Activated naive CD8-positive, alpha-beta T cell treated with anti-CD3 and anti-CD28 coated beads, Interleukin-2, amount 50 U/mL, for 24 hours (primary cell): ENCODE measurements at regions not wholly inside any gene's neighbourhood (a gene's known extent, or its start where the extent isn't known, plus 50 kb on each side); places are given as distances from the start of the nearest gene placed in this dataset.

Experiments
- ATAC-seq: fragments of 150-1000 bp; cut with Tn5 transposase; one replicate; pipeline ENCODE4 v1.10.0; 2021
- DNase-seq: peaks from one replicate; pipeline ENCODE4 v3.0.0; 2021
- H3K27ac Mint-ChIP-seq: one replicate; pipeline ENCODE4 v1.8.0; 2021; ENCODE audit warnings: mild to moderate bottlenecking, mixed read lengths
- H3K27me3 Mint-ChIP-seq: one replicate; pipeline ENCODE4 v1.8.0; 2021; ENCODE audit warnings: mixed read lengths
- H3K36me3 Mint-ChIP-seq: one replicate; pipeline ENCODE4 v1.8.0; 2021; ENCODE audit warnings: low read depth, mixed read lengths
- H3K4me1 Mint-ChIP-seq: one replicate; pipeline ENCODE4 v1.8.0; 2021; ENCODE audit warnings: mixed read lengths
- H3K4me3 Mint-ChIP-seq: one replicate; pipeline ENCODE4 v1.8.0; 2021; ENCODE audit warnings: mild to moderate bottlenecking, moderate library complexity, mixed read lengths
- H3K9me3 Mint-ChIP-seq: one replicate; pipeline ENCODE4 v1.8.0; 2021; ENCODE audit warnings: mixed read lengths

GRCh38 chr6:53994201-53994600, 117.0 kb upstream of the MLIP start:
- H3K4me1 Mint-ChIP-seq: no peaks in the 10 kb centered on the region
- no peaks in the 10 kb centered on the region for H3K9me3 Mint-ChIP-seq
- no peak for ATAC-seq
- H3K36me3 Mint-ChIP-seq: no peaks in the 10 kb centered on the region
- H3K4me3 Mint-ChIP-seq: no peak overlapping the region
- no peak overlapping the region for H3K27ac Mint-ChIP-seq
- peaks cover 3% of the 10 kb centered on the region for H3K27me3 Mint-ChIP-seq
- DNase-seq: no peak

- no peak overlapping the region for H3K27ac Mint-ChIP-seq
- no peak for DNase-seq
Measured at GRCh38 chr6:53995935-53996334, 115.3 kb upstream of the MLIP start.

GRCh38 chr6:53998303-53998702, 112.9 kb upstream of the MLIP start:
- ATAC-seq (no peak), DNase-seq (no peak)
- Mint-ChIP-seq H3K4me3 (no peak overlapping the region), H3K27me3 (peaks cover 2% of the 10 kb centered on the region), H3K4me1 (no peaks in the 10 kb centered on the region), H3K27ac (no peak overlapping the region), H3K9me3 (no peaks in the 10 kb centered on the region), H3K36me3 (no peaks in the 10 kb centered on the region)

More at GRCh38 chr6:53995935-53996334, 115.3 kb upstream of the MLIP start:
- no peaks in the 10 kb centered on the region for H3K36me3 Mint-ChIP-seq
- H3K4me1 Mint-ChIP-seq: no peaks in the 10 kb centered on the region
- H3K4me3 Mint-ChIP-seq: no peak overlapping the region
- ATAC-seq: no peak
- H3K9me3 Mint-ChIP-seq: no peaks in the 10 kb centered on the region
- peaks cover 4% of the 10 kb centered on the region for H3K27me3 Mint-ChIP-seq

GRCh38 chr6:53999088-53999755, 112.0 kb upstream of the MLIP start:
- no peak for DNase-seq
- Mint-ChIP-seq H3K36me3 (no peaks in the 10 kb centered on the region), H3K4me1 (no peaks in the 10 kb centered on the region), H3K27me3 (peaks cover 2% of the 10 kb centered on the region), H3K9me3 (no peaks in the 10 kb centered on the region), H3K4me3 (no peak overlapping the region), H3K27ac (no peak overlapping the region)
- no peak for ATAC-seq

GRCh38 chr6:54002116-54002515, 109.1 kb upstream of the MLIP start:
- H3K36me3 Mint-ChIP-seq: no peaks in the 10 kb centered on the region
- DNase-seq: no peak
- H3K27ac Mint-ChIP-seq: no peak overlapping the region
- H3K9me3 Mint-ChIP-seq: no peaks in the 10 kb centered on the region
- no peaks in the 10 kb centered on the region for H3K4me1 Mint-ChIP-seq
- peaks cover 2% of the 10 kb centered on the region for H3K27me3 Mint-ChIP-seq
- no peak for ATAC-seq
- H3K4me3 Mint-ChIP-seq: no peak overlapping the region

- no peaks in the 10 kb centered on the region for H3K9me3 Mint-ChIP-seq
- H3K27ac Mint-ChIP-seq: no peak overlapping the region
- H3K4me1 Mint-ChIP-seq: no peaks in the 10 kb centered on the region
- ATAC-seq (no peak), DNase-seq (no peak)
- no peak overlapping the region for H3K4me3 Mint-ChIP-seq
- H3K36me3 Mint-ChIP-seq: no peaks in the 10 kb centered on the region
- H3K27me3 Mint-ChIP-seq: peaks cover 3% of the 10 kb centered on the region
Measured at GRCh38 chr6:54003316-54003715, 107.9 kb upstream of the MLIP start.

GRCh38 chr6:54008589-54008988, 102.7 kb upstream of the MLIP start:
- ATAC-seq (no peak), DNase-seq (no peak)
- Mint-ChIP-seq H3K36me3 (no peaks in the 10 kb centered on the region), H3K4me3 (no peak overlapping the region), H3K27me3 (peaks cover 2% of the 10 kb centered on the region), H3K4me1 (no peaks in the 10 kb centered on the region), H3K27ac (no peak overlapping the region), H3K9me3 (no peaks in the 10 kb centered on the region)

GRCh38 chr6:54009052-54009654, 102.1 kb upstream of the MLIP start:
- H3K4me3 Mint-ChIP-seq: no peak overlapping the region
- no peaks in the 10 kb centered on the region for H3K36me3 Mint-ChIP-seq
- H3K27me3 Mint-ChIP-seq: peaks cover 2% of the 10 kb centered on the region

GRCh38 chr6:54010340-54011276, 100.6 kb upstream of the MLIP start:
- DNase-seq: no peak
- Mint-ChIP-seq H3K4me1 (no peaks in the 10 kb centered on the region), H3K4me3 (no peak overlapping the region), H3K27ac (no peak overlapping the region), H3K36me3 (no peaks in the 10 kb centered on the region), H3K9me3 (no peaks in the 10 kb centered on the region), H3K27me3 (peaks cover 2% of the 10 kb centered on the region)
- ATAC-seq: no peak

More at GRCh38 chr6:54009052-54009654, 102.1 kb upstream of the MLIP start:
- no peak for DNase-seq
- Mint-ChIP-seq H3K27ac (no peak overlapping the region), H3K9me3 (no peaks in the 10 kb centered on the region), H3K4me1 (no peaks in the 10 kb centered on the region)
- no peak for ATAC-seq

GRCh38 chr6:54011277-54011648, 100.0 kb upstream of the MLIP start:
- Mint-ChIP-seq H3K27me3 (peaks cover 2% of the 10 kb centered on the region), H3K27ac (no peak overlapping the region), H3K4me3 (no peak overlapping the region), H3K4me1 (no peaks in the 10 kb centered on the region), H3K36me3 (no peaks in the 10 kb centered on the region), H3K9me3 (no peaks in the 10 kb centered on the region)
- DNase-seq: no peak
- no peak for ATAC-seq

GRCh38 chr6:54013966-54014365, 97.3 kb upstream of the MLIP start:
- Mint-ChIP-seq H3K36me3 (no peaks in the 10 kb centered on the region), H3K27ac (no peak overlapping the region), H3K27me3 (peaks cover 2% of the 10 kb centered on the region), H3K9me3 (no peaks in the 10 kb centered on the region), H3K4me3 (no peak overlapping the region), H3K4me1 (no peaks in the 10 kb centered on the region)
- DNase-seq (no peak), ATAC-seq (no peak)

- Mint-ChIP-seq H3K27me3 (peaks cover 2% of the 10 kb centered on the region), H3K4me3 (no peak overlapping the region), H3K4me1 (no peaks in the 10 kb centered on the region), H3K36me3 (no peaks in the 10 kb centered on the region), H3K9me3 (no peaks in the 10 kb centered on the region), H3K27ac (no peak overlapping the region)
- no peak for DNase-seq
- ATAC-seq: no peak
Measured at GRCh38 chr6:54014440-54014839, 96.8 kb upstream of the MLIP start.

GRCh38 chr6:54017877-54018276, 93.4 kb upstream of the MLIP start:
- ATAC-seq: no peak

GRCh38 chr6:54018722-54019121, 92.5 kb upstream of the MLIP start:
- Mint-ChIP-seq H3K4me1 (no peaks in the 10 kb centered on the region), H3K4me3 (no peak overlapping the region), H3K27me3 (peaks cover 2% of the 10 kb centered on the region)

More at GRCh38 chr6:54017877-54018276, 93.4 kb upstream of the MLIP start:
- H3K27me3 Mint-ChIP-seq: peaks cover 2% of the 10 kb centered on the region
- H3K4me3 Mint-ChIP-seq: no peak overlapping the region
- no peak overlapping the region for H3K27ac Mint-ChIP-seq
- DNase-seq: no peak
- no peaks in the 10 kb centered on the region for H3K4me1 Mint-ChIP-seq
- no peaks in the 10 kb centered on the region for H3K9me3 Mint-ChIP-seq
- no peaks in the 10 kb centered on the region for H3K36me3 Mint-ChIP-seq

GRCh38 chr6:54019860-54020259, 91.4 kb upstream of the MLIP start:
- no peak overlapping the region for H3K27ac Mint-ChIP-seq
- H3K36me3 Mint-ChIP-seq: no peaks in the 10 kb centered on the region
- no peak overlapping the region for H3K4me3 Mint-ChIP-seq
- peaks cover 2% of the 10 kb centered on the region for H3K27me3 Mint-ChIP-seq
- DNase-seq (no peak), ATAC-seq (no peak)
- H3K9me3 Mint-ChIP-seq: no peaks in the 10 kb centered on the region
- H3K4me1 Mint-ChIP-seq: no peaks in the 10 kb centered on the region

More at GRCh38 chr6:54018722-54019121, 92.5 kb upstream of the MLIP start:
- Mint-ChIP-seq H3K9me3 (no peaks in the 10 kb centered on the region), H3K27ac (no peak overlapping the region), H3K36me3 (no peaks in the 10 kb centered on the region)
- no peak for DNase-seq
- ATAC-seq: no peak
